Liver (tissue), 8 donors: ENCODE measurements at regions not wholly inside any gene's neighbourhood (a gene's known extent, or its start where the extent isn't known, plus 50 kb on each side); places are given as distances from the start of the nearest gene placed in this dataset.

Experiments
- DNase-seq: peaks from one replicate; pipeline ENCODE4 v3.0.0-alpha.2; 2017; ENCODE audit warnings: low spot score
- H3K27ac ChIP-seq, 2 donors: one replicate each; pipeline ENCODE4 v1.7.0; 2013; ENCODE audit warnings: inconsistent platforms in 2 of 2, low read length in 2 of 2, control low read depth in 1 of 2, low read depth in 1 of 2, mild to moderate bottlenecking in 1 of 2
- H3K27me3 ChIP-seq, 4 donors: one replicate each; pipeline versions ENCODE4 v1.6.1 to v1.7.0; 2013; ENCODE audit warnings: low read length in 3 of 4, inconsistent platforms in 1 of 4, mild to moderate bottlenecking in 1 of 4, moderate library complexity in 1 of 4; ENCODE audit not compliant: control insufficient read depth in 4 of 4, insufficient read depth in 4 of 4
- H3K36me3 ChIP-seq, 4 donors: one replicate each; pipeline versions ENCODE4 v1.6.1 to v1.7.0; 2013; ENCODE audit warnings: low read length in 3 of 4, mild to moderate bottlenecking in 3 of 4, low read depth in 1 of 4, moderate library complexity in 1 of 4; ENCODE audit not compliant: control insufficient read depth in 4 of 4, insufficient read depth in 3 of 4
- H3K4me1 ChIP-seq, 4 donors: one replicate each; pipeline versions ENCODE4 v1.6.1 to v1.7.0; 2013; ENCODE audit warnings: low read length in 3 of 4, mild to moderate bottlenecking in 3 of 4, moderate library complexity in 1 of 4; ENCODE audit not compliant: control insufficient read depth in 4 of 4, insufficient read depth in 4 of 4
- H3K4me3 ChIP-seq, 3 donors: one replicate each; pipeline versions ENCODE4 v1.6.1 to v1.7.0; 2013; ENCODE audit warnings: low read length in 3 of 3, control low read depth in 1 of 3, low read depth in 1 of 3, mild to moderate bottlenecking in 1 of 3
- H3K9ac ChIP-seq, 2 donors: one replicate each; pipeline ENCODE4 v1.7.0; 2013; ENCODE audit warnings: low read length in 2 of 2, mild to moderate bottlenecking in 2 of 2, moderate library complexity in 2 of 2, control low read depth in 1 of 2, low read depth in 1 of 2
- H3K9me3 ChIP-seq, 4 donors: one replicate each; pipeline versions ENCODE4 v1.6.1 to v1.7.0; 2013; ENCODE audit warnings: low read length in 3 of 4; ENCODE audit not compliant: control insufficient read depth in 4 of 4
- ATF3 ChIP-seq: IDR thresholded peaks from 2 replicates; pipeline ENCODE4 v1.6.1; 2016; ENCODE audit warnings: antibody characterized with exemption
- CTCF ChIP-seq: fragments of 150-350 bp; IDR thresholded peaks from 2 replicates; pipeline ENCODE4 v1.5.1; 2017; ENCODE audit warnings: improper control_type of control experiment, low read depth, low read length; ENCODE audit not compliant: missing input control
- EGR1 ChIP-seq, 2 donors: IDR thresholded peaks; 2 replicates each; pipeline ENCODE4 v1.6.1; 2016 to 2018; ENCODE audit warnings: antibody characterized with exemption in 2 of 2, low read depth in 2 of 2
- FOXA1 ChIP-seq: IDR thresholded peaks from 2 replicates; pipeline ENCODE4 v1.6.1; 2016; ENCODE audit warnings: antibody characterized with exemption
- FOXA2 ChIP-seq: IDR thresholded peaks from 2 replicates; pipeline ENCODE4 v1.6.1; 2016; ENCODE audit warnings: antibody characterized with exemption
- HNF4G ChIP-seq: IDR thresholded peaks from 2 replicates; pipeline ENCODE4 v1.6.1; 2016; ENCODE audit warnings: antibody characterized with exemption
- JUND ChIP-seq, 2 donors: IDR thresholded peaks; 2 replicates each; pipeline ENCODE4 v1.6.1; 2016; ENCODE audit warnings: antibody characterized with exemption in 2 of 2
- MAX ChIP-seq: IDR thresholded peaks from 2 replicates; pipeline ENCODE4 v1.6.1; 2016; ENCODE audit warnings: antibody characterized with exemption
- NR2F2 ChIP-seq: IDR thresholded peaks from 2 replicates; pipeline ENCODE4 v1.6.1; 2016; ENCODE audit warnings: antibody characterized with exemption
- RAD21 ChIP-seq, 2 donors: IDR thresholded peaks; 2 replicates each; pipeline ENCODE4 v1.6.1; 2016; ENCODE audit warnings: antibody characterized with exemption in 2 of 2, mild to moderate bottlenecking in 2 of 2
- REST ChIP-seq: IDR thresholded peaks from 2 replicates; pipeline ENCODE4 v1.6.1; 2016; ENCODE audit warnings: antibody characterized with exemption, mild to moderate bottlenecking
- RXRA ChIP-seq, 2 donors: IDR thresholded peaks; 2 replicates each; pipeline ENCODE4 v1.6.1; 2017 to 2018; ENCODE audit warnings: antibody characterized with exemption in 2 of 2, mild to moderate bottlenecking in 1 of 2
- SP1 ChIP-seq: IDR thresholded peaks from 2 replicates; pipeline ENCODE4 v1.6.1; 2018; ENCODE audit warnings: antibody characterized with exemption, mild to moderate bottlenecking
- WGBS: extraction: QIAGEN DNeasy Blood & Tissue Kit; methylation state at CpG from one replicate; pipeline ENCODE4 v1.1.7; 2013; 5-methylcytosine and 5-hydroxymethylcytosine counted together
- donor health status: healthy.
- donor health status: healthy.
- donor health status: healthy.
- donor health status: healthy.
- donor health status: healthy.

- Histone ChIP-seq H3K36me3 (no peaks in the 10 kb centered on the region), H3K4me1 (no peaks in the 10 kb centered on the region), H3K27ac (no peak overlapping the region), H3K9ac (no peak overlapping the region), H3K4me3 (no peak overlapping the region), H3K9me3 (no peaks in the 10 kb centered on the region), H3K27me3 (peaks cover 0 to 2% (median 0%) of the 10 kb centered on the region in 4 donors)
- no peak for TF ChIP-seq MAX
- TF ChIP-seq RXRA (IDR thresholded peaks at IDR 0.05), result peak in 1 of 2 donors; percentile 6
- DNase-seq, result no peak
- 86% methylated on average over 3 of the region's 3 CpGs for WGBS
Observed at GRCh38 chr10:62583876-62584615, 209.9 kb downstream of the ZNF365 start.

GRCh38 chr10:62584731-62585130 lies 210.6 kb downstream of the ZNF365 start:
- Histone ChIP-seq H3K9me3 (no peaks in the 10 kb centered on the region), H3K27ac (no peak overlapping the region), H3K4me1 (no peaks in the 10 kb centered on the region), H3K36me3 (no peaks in the 10 kb centered on the region), H3K9ac (no peak overlapping the region), H3K27me3 (peaks cover 0 to 2% (median 0%) of the 10 kb centered on the region in 4 donors), H3K4me3 (no peak overlapping the region)
- DNase-seq, result no peak
- TF ChIP-seq SP1, result no peak
- 80% methylated on average over 2 of the region's 2 CpGs for WGBS

GRCh38 chr10:62585211-62585775 lies 211.1 kb downstream of the ZNF365 start:
- 78% methylated on average over 6 of the region's 6 CpGs for WGBS
- H3K4me1 ChIP-seq, result no peaks in the 10 kb centered on the region
- H3K36me3 ChIP-seq, result no peaks in the 10 kb centered on the region
- no peak for DNase-seq
- H3K27me3 ChIP-seq, result peaks cover 0 to 2% (median 0%) of the 10 kb centered on the region in 4 donors
- H3K9ac ChIP-seq, result no peak overlapping the region
- H3K27ac ChIP-seq, result no peak overlapping the region
- no peak overlapping the region for H3K4me3 ChIP-seq
- H3K9me3 ChIP-seq, result no peaks in the 10 kb centered on the region
- TF ChIP-seq EGR1 (IDR thresholded peaks at IDR 0.05; ENCODE audit: low read depth in 2 of 2) (no peak), NR2F2 (peak; percentile 69), FOXA1 (no peak), FOXA2 (no peak)

- Histone ChIP-seq H3K4me3 (no peak overlapping the region), H3K27ac (no peak overlapping the region), H3K36me3 (no peaks in the 10 kb centered on the region), H3K9ac (no peak overlapping the region), H3K4me1 (no peaks in the 10 kb centered on the region), H3K9me3 (no peaks in the 10 kb centered on the region), H3K27me3 (peaks cover 0 to 2% (median 0%) of the 10 kb centered on the region in 4 donors)
- no peak for TF ChIP-seq MAX
- no peak for TF ChIP-seq HNF4G
- no peak for TF ChIP-seq NR2F2
- no peak for TF ChIP-seq REST
- no peak for TF ChIP-seq JUND (IDR thresholded peaks at IDR 0.05)
- no peak for TF ChIP-seq RAD21 (IDR thresholded peaks at IDR 0.05)
- no peak for TF ChIP-seq CTCF
- TF ChIP-seq EGR1 (IDR thresholded peaks at IDR 0.05; ENCODE audit: low read depth in 2 of 2), result no peak
- no peak for TF ChIP-seq ATF3
- no peak for DNase-seq
Observed at GRCh38 chr10:62587011-62587410, 212.8 kb downstream of the ZNF365 start.
